T-helper 1 cell treated with Interleukin-12 subunit alpha and Interleukin-12 subunit beta and Interleukin-4 antibody, amounts not matched to agents 30 ng/mL and 1 ng/mL, for 36 hours (primary cell): ENCODE measurements at regions not wholly inside any gene's neighbourhood (a gene's known extent, or its start where the extent isn't known, plus 50 kb on each side); places are given as distances from the start of the nearest gene placed in this dataset.
"Not testable (repeated sequence)": the region's sequence is repeated elsewhere in the genome, so short reads cannot be mapped to it uniquely, and the experiment has no call there.

Experiments
- intact Hi-C: fragments of 100-400 bp; cut with micrococcal nuclease; formaldehyde crosslinking; loops from one replicate; pipeline ENCODE4 v1.15.1; 2024

DNA sequence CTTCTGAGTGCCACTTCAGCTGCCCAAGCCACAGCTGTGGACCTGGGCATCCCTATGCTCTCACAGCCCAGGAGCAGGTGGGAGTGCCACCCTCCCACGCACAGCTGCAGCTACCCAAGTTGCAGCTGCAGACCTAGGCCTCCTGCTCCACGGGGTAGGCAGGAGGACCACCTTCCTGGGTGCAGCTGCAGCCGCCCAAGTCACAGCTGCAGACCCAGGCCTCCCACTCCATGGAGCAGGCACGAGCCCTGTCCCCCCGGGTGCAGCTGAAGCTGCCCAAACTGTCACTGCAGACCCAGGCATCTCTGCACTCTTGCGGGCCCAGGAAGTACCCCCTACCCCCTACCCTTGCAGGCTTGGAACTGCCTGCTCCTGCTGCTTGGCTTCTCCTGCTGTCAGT, 260.2 kb downstream of the XPNPEP1 start:
- intact Hi-C loops = no loop called here

DNA sequence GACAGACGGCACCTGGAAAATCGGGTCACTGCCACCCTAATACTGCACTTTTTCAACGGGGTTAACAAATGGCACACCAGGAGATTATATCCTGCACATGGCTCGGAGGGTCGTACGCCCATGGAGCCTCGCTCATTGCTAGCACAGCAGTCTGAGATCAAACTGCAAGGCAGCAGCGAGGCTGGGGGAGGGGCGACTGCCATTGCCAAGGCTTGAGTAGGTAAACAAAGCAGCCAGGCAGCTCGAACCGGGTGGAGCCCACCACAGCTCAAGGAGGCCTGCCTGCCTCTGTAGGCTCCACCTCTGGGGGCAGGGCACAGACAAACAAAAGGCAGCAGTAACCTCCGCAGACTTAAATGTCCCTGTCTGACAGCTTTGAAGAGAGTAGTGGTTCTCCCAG, 270.7 kb downstream of the XPNPEP1 start:
- intact Hi-C loops = not testable (repeated sequence)

DNA sequence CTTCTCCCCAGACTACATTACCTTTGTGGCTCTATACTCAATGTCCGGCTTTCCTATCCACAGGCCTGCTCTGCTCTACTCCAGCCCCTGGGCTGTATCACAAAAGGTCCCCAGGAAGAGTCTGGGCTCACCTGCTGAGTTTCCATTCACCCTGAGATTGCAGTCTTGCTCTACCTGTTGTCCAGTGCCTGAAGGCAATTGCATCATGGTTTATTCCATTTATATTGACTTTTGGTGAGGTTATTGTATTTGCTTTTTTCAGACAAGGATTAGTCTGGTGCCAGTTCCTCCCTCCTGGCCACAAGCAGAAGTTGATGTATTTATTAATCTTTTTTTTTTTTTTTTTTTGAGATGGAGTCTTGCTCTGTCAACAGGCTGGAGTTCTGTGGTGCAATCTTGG, 273.1 kb downstream of the XPNPEP1 start:
- intact Hi-C loops = no loop called here

DNA sequence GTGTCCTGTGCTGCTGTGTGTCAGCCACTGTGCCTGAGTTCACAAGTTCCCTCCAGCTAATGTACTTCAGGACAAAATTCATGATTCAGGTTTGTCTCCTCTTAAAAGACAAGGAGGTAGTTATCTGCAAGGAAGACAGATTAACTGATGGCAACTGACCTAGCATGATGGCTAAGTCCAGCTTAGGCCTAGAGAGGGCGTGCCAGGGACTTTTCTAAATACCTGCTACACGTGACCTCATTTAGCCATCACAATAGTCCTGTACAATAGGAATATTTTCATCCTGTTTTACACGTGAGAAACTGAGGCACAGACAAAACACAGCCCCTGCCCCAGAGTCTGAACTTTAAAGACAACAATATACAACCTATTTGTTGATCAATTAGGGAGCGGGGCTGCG, 275.7 kb downstream of the XPNPEP1 start:
- intact Hi-C loops = no loop called here

DNA sequence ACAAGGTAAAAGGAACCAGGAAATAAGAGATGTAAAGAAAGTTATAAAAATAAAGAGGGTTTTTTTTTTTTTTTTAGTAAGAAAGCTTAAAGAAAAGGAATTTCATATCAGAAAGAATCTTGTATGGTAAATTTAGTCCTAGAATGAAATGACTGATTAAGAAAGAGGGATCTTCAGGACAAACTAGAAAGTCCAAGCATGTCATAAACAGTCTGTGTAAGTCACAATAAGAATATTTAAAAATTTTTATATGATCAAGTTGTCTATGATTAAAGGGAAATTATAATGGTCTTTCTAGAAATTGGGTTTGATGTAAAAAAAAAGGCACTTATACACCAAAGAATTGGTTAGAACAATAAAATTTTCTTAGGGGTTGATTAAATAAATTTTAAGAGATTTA, 289.5 kb downstream of the XPNPEP1 start:
- intact Hi-C loops = no loop called here

DNA sequence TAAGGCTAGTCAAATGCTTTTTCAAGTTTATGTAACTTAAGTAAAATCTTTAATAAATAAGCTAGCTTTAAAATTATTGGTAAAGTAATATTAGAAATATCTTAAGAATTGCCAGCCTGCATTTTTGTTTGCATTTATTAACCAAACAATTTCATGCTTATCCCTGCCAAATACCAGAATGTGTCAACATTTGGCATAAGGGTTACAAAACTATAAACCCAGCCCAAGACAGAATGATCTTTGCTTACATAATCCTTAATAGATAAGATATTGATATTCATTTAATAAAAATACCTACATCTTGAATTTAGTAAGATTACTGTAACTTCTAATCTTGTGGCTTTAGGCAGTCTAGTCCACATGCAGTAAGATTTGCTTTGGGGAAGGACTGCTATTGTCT, 290.3 kb downstream of the XPNPEP1 start:
- intact Hi-C loops = not testable (repeated sequence)

DNA sequence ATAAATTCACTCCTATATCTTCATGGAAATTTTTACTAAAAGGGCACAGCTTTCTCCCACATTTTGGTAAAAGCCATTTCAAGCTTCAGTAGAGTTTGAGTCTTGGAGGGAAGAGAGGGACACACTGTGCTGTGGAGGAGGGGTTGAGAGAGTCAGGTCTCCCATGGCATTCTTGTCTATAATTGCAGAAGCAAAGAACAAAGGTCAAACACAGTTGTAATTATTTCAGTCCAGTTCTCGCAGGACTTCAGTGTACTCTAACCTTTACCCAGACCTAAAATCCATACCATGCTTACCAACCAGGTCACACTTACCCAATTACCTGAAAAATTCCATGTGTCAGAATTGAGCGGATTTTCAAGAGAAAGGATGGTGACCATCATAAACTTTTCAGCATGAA, 298.4 kb downstream of the XPNPEP1 start:
- intact Hi-C loops = no loop called here

DNA sequence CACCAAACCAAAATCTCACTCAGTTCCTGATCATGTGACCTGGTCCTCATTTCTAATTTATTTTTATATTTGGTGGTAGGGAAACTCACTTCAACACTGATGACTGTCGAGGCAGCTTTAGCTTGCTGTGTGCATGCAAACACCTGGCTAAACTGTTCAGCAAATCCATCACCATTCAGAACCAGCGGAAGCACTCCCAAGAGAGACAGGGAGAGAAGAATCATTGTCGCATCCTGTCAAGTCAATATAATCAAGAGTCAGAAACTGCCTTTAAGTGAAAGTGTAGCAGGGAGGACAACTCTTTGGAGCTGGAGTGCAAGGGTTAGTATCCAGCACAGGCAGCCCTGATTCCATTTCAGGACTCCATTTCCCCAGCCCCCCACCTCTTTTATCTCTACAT, 300.7 kb downstream of the XPNPEP1 start:
- intact Hi-C loops = no loop called here

DNA sequence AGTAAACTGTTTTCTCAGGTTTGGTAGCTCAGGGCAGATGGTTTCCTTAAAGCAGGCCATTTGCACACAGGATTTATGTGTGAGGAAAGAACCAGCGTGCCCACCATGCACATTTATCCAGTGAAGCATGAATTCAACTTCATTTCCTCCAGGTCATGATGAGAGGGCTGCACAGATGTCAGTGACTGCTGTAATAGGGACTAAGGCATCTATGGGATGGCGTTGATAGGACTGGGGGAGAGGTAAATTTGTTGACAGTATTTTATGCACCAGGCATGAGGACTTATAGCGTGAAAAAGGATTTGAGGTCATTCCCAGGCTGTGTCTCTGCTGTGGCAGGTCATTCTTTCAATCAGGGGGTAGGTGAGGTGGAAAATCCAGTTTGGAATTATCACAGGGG, 302.9 kb downstream of the XPNPEP1 start:
- intact Hi-C loops = no loop called here

DNA sequence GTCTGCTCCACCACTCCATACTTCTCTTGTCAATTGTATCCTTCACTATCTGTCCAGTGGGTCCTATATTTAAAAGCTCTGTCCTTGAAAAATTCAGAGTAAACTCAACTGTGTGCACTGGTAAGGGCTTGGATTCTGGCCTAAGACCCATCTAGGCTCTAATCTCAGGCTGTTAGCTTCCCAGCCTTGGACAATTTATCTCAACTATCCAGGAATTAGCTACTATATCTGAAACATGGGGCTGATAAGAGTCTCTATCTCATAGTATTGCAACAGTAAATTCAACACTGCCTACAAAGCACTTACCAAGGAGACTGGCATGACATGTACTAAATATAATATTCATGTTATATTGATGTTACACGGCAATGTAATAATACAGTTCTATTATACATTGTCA, 303.4 kb downstream of the XPNPEP1 start:
- intact Hi-C loops = no loop called here

DNA sequence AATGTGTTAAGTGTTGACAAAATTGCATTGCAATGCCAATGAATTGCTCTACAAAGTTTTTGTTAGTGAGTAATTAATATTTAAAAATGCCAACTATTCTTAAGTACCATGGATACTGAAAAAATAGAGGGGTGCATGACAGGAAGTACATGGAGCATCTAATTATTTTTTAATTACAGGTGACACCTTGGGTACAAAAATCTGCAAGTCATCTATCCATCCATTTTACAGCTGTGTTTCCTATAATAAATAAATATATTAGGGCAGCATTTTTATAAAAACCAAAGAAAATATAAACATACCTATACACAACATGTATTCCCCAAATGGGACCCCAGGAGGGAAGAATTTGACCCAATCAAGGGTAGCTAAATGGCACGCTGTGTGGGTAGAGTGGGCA, 304.6 kb downstream of the XPNPEP1 start:
- intact Hi-C loops = no loop called here

DNA sequence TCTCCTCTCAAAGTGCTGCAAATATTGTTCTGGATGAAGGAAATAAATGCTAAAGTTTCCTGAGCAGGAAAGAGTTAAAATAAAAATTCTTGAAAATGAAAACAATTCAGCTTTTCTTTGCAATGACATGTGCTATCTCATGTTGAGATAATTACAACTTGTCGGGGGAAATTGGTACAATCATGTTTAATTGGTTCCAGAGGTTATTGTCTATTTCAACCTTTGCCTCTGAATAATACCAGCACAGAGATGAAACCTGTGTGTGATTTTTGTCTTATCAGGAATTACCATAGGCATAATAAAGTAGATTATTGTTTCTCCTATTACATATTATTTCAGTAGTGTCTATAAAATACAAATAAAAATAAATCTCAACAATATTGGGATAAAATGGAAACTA, 305.0 kb downstream of the XPNPEP1 start:
- intact Hi-C loops = no loop called here

DNA sequence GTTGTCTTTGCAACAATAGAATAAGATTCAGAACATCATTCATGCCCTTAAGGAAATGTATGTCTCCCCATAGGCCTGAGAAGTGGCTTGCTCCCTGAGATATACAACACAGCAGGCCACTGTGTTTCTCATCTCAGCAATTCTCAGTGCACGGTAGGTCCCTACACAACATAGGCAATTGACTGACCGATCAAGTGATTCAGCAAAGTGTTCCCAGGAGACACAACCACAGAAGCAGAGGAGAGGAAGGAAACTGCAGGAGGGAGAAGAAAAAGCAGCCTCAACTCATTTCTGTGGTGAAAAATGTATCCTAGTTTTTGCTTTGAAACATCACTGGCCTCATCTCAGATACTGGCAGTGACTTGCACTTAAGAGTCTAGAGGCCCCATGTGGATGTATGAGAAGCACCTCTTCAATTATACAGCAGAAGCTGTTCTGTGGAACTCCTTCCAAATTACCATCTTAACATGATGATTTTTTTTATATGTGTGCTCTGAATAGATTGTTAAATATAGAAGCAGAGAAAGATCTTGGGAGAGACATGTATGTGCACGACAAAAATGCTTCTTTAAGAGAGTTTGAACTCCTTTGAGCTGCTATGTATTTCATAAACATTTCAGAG, 306.8 kb downstream of the XPNPEP1 start:
- intact Hi-C loops = no loop called here

DNA sequence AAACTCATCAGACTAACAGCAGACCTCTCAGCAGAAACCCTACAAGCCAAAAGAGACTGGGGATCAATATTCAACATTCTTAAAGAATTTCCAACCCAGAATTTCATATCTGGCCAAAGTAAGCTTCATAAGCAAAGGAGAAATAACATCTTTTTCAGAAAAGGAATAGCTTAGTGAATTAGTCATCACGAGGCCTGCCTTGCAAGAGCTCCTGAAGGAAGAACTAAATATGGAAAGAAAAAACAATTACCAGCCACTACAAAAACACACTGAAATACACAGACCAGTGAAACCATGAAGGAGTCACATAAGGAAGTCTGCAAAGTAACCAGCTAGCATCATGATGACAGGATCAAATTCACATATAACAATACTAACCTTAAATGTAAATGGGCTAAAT, 328.0 kb downstream of the XPNPEP1 start:
- intact Hi-C loops = not testable (repeated sequence)

DNA sequence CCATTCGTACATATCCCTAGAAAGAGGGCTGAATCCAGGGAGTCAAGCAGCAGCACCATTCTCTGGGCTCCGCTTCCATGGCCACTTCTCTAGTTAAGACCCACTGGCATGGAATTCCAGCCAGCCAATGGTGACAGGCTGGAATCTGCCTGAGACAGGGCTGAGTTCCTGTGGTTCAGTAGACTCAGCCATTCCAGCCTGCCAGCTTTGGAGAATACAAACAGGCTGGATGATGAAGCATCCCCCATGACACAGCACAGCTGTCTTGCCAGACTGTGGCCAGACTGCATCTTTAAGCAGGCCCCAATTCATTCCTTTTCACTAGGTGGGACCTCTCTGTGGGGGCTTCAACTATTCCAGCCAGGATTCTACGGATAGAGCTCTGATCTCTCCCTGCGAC, 329.6 kb downstream of the XPNPEP1 start:
- intact Hi-C loops = no loop called here

DNA sequence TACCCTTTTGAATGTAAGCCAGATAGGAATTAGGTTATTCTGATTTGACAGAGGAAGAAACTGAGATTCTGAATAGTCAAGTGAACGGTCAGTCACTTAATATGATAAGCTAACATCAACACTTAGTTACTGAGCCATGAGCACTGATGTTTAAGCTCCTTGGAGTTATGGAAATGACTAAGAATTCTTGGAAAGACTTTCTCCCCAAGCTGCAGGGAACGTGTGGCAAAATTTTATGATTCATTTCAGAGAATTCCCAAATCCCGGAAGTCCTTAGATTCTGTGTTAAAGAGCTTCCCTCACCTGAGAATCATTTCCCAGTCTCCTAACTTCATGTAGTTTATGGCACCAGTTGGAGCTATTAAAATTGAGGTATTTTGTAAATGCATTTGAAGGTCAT, 330.9 kb downstream of the XPNPEP1 start:
- intact Hi-C loops = no loop called here

DNA sequence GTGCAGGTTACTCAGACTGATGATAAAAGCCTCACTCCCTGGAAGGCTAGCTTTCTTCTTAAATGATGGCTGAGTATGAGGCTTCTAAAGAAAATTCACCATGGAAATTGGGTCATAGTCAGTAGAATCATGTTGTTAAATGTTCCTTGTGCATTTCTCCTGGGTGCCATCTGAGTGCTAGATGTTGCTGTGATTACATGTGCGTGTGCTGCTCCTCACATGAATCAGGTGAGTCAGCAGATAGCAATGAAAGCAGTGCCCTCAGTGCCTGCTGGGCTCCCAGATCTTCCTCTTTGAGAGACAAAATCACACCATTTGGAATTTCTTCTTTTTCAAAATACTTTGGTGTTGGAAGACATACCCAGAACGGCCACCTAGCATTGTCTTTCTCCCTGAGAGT, 331.7 kb downstream of the XPNPEP1 start:
- intact Hi-C loops = no loop called here

DNA sequence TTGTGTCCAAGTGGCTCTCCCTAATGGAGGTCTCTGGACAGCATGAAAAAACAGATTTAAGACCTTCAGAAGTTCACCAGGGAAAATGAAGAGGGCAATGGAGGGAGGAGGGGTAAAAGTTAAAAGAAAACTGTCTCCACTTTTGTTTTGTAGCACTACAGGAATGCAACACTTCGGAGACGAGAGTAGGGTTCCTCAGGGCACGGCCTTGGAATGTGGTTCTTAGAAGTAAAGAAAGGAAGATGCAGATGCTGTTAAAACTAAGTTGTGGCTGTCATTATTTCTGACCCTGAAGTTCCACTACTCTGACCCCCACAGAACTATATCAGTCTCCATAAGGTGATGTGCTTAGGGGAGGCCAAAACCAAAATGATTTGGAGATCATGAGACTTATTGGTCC, 335.1 kb downstream of the XPNPEP1 start:
- intact Hi-C loops = no loop called here

DNA sequence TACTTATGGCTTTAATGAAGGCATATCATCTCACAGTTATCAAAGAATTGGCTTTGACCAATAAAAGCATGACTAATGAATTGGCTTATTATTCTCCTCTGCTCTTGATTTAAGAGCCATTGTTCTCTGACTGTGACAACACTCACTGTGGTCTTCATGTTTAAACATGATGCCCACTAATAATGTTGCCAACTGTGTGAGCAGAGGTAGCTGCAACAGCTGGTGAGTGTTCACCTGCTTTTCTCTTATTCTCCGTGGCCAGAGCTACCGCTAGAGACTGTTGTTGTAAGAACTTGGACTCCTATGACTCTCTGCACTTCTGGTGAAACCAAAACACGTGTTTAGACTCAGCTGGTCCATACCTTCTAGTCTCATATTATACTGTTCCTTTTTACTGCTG, 335.9 kb downstream of the XPNPEP1 start:
- intact Hi-C loops = no loop called here

DNA sequence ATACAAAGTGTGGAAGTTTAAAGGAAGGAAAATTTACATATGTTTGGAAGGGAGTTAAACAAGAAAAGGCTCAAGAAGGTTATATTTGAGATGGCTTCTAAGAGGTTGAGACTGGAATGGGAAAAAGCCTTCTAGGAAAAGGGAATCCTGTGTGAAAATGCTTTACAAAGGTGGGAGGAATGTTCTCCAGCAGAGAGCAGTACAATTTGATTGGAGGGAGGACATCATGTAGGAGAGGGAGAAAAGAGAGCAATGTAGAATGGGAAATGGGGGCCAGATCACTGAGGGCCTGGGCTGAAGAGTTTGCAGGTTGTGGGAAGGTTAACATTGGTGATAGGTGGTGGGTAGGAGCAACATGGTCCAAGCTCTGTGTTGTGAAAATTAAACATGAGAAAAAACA, 366.9 kb downstream of the XPNPEP1 start:
- intact Hi-C loops = no loop called here

DNA sequence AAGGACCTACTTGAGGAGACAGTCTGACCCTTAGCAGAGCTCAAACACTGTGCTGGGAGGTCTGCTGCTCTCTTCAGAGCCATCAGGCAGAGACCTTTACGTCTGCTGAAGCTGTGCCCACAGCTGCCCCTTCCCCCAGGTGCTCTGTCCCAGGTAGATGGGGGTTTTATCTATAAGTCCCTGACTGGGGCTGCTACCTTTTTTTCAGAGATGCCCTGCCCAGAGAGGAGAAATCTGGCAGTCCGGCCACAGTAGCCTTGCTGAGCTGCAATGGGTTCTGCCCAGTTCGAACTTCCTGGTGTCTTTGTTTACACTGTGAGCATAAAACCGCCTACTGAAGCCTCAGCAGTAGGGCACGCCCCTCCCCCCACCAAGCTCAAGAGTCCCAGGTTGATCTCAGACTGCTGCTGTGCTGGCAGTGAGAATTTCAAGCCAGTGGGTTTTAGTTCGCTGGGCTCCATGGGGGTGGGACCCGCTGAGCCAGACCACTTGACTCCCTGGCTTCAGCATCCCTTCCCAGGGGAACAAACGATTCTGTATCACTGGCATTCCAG, 381.2 kb downstream of the XPNPEP1 start:
- intact Hi-C loops = not testable (repeated sequence)

DNA sequence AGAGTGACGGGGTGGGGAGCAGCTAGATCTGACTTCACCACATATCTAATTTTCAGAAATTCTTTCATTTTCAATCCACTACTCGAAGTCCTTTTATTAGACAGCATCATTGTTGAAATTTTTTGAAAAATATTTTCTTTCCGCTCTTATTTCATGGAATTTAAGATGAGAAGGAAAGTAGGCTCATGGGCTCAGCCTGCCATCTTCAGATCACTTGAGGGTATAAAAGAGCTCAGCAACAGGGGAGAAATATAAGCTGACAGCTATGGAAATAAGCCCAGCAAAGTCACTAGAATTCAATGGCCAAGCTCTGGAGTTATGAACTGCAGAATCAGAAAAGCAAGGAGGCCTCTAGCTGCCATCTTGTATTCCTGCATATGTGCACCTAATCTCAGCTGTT, 389.1 kb downstream of the XPNPEP1 start:
- intact Hi-C loops = no loop called here

DNA sequence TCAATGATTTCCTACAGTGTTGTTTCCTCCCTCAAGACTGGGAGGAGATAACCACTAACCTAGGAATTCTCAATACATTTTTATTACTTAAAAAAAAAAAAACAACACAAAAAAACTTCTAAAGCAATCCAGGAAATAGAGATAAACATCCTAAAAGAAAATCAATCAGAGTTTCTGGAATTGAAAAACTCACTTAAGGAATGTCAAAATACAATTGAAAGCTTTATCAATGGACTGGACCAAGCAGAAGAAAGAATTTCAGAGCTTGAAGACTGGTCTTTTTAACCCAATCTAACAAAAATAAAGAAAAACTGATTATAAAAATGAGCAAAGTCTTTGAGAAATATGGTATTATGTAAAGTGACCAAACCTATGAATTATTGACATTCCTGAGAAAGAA, 394.1 kb downstream of the XPNPEP1 start:
- intact Hi-C loops = no loop called here

DNA sequence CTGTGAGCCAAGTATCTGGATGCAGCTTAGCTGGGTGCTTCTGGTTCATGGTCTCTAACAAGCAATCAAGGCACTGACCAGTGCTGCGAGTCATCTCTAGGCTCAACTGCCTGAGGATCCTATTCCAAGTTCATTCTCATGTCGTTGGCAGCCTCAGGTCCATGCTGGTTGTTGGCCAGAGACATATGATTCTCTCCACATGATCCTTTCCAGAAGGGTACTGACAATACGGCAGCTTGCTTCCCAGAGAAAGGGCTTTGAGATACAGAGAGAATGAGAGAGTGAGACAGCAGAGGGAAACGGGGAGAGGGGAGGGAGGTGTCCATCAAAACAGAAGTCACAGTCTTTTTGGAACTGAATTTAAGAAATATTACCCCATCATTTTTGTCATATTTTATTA, 405.6 kb downstream of the XPNPEP1 start:
- intact Hi-C loops = loop anchor here (2.0 kb wide), 1 partner anchor 29 kb away; no protein-coding TSS in a partner anchor
